ENCODE measurements at regions not wholly inside any gene's neighbourhood (a gene's known extent, or its start where the extent isn't known, plus 50 kb on each side); places are given as distances from the start of the nearest gene placed in this dataset.

DNA sequence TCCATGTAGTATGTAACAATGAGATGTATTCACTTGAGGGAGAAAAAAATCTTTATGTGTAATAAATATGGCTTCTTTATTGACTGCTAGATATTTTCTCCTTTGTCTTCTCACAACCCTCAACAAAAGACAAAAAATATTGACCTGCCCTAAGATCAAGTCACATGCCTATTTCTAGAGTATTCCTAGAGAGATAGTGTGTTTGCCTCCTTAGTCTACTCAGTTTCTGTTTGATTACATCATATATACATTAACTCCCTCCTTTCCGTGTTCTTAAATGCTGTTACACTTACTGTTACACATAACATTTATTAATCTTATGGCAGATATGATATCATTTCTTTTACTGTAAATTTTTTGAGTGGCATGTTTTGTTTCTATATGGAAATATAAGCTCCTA is 281.6 kb upstream of the RGS18 start (continued):
- TF ChIP-seq ZBTB8A (IDR thresholded peaks at IDR 0.05; ENCODE audit: partially characterized antibody) = no peak
- no peak for TF ChIP-seq ZBTB1 (CRISPR knock-in tag; IDR thresholded peaks at IDR 0.05; ENCODE audit: borderline replicate concordance, low read depth)
- TF ChIP-seq POU5F1 (IDR thresholded peaks at IDR 0.05; ENCODE audit: borderline replicate concordance, low read depth, low read length, partially characterized antibody) = no peak
- 0 out of 2 replicates have a peak, but pooled peaks have one; percentile 15 for TF ChIP-seq RAD51 (IDR thresholded peaks at IDR 0.05; ENCODE audit: borderline replicate concordance, low read depth)
- TF ChIP-seq TCFL5 (CRISPR knock-in tag; conservative IDR thresholded peaks at IDR 0.05) = no peak
- TF ChIP-seq FUS (optimal IDR thresholded peaks at IDR 0.05; ENCODE audit: low read depth, low read length) = no peak
- no peak for TF ChIP-seq HDAC3 (IDR thresholded peaks at IDR 0.05; ENCODE audit: borderline replicate concordance, partially characterized antibody)
- no peak for TF ChIP-seq ZNF3 (CRISPR knock-in tag; IDR thresholded peaks at IDR 0.05)
- no peak for TF ChIP-seq OTX1 (CRISPR knock-in tag; IDR thresholded peaks at IDR 0.05)
- no peak for TF ChIP-seq FIP1L1 (IDR thresholded peaks at IDR 0.05; ENCODE audit: low read depth, low read length, poor library complexity, severe bottlenecking)
- no peak for TF ChIP-seq ZFP1 (CRISPR knock-in tag; IDR thresholded peaks at IDR 0.05)
- TF ChIP-seq ZNF253 (CRISPR knock-in tag; conservative IDR thresholded peaks at IDR 0.05) = no peak
- TF ChIP-seq, protein P1, sequence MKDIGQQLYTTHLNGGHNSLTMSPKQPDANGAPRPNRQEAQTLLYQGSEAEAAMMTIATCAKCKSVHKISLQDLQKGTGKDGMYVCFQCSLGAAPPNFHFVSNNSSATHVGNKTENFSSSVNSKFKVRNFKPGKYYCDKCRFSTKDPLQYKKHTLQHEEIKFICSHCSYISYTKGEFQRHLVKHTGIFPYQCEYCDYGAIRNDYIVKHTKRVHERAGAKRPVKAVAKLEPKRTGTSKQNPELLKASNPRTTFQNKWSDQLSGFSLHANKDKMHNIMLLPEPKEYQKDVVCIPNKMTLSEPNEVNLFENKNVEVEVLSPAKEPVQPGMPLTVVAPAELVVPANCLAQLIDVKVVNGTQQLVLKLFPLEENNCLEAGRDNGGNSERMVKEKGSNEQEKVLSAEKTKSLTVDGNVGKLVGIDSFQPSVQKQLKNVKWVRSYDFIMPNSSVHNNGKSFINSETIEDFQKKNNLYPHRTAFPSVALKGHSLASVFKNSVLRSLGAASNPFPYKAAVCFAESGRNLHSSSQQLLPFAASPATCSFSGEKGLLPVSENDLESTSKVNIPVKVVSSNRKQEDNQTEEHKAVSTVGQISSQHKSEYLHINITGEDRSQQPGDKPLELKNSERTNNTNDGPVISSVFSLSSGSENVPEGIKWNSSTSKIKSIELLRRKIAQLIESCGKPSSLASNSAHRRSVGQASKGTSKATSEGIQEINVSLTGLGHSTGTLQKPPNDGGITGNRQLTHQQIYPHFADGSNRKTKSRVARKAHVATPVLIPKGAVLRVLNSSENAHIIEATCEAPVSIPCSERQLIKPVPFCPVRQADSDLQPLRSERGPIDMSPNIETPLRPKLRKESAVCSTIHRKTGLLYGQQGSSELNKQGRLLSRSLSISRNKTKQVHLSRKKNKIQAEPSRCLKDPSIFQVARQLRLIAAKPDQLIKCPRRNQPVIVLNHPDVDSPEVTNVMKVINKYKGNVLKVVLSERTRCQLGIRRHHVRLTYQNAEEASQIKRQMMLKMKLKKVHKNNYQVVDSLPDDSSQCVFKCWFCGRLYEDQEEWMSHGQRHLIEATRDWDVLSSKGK (CRISPR knock-in tag; IDR thresholded peaks at IDR 0.05) = no peak
- TF ChIP-seq, protein P2, sequence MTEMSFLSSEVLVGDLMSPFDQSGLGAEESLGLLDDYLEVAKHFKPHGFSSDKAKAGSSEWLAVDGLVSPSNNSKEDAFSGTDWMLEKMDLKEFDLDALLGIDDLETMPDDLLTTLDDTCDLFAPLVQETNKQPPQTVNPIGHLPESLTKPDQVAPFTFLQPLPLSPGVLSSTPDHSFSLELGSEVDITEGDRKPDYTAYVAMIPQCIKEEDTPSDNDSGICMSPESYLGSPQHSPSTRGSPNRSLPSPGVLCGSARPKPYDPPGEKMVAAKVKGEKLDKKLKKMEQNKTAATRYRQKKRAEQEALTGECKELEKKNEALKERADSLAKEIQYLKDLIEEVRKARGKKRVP (CRISPR knock-in tag; IDR thresholded peaks at IDR 0.05) = peak; percentile 52; the same call in 1 of the 2 replicates
- no peak for TF ChIP-seq NFIX (CRISPR knock-in tag; IDR thresholded peaks at IDR 0.05; ENCODE audit: low read depth)
- no peak for TF ChIP-seq TOE1 (IDR thresholded peaks at IDR 0.05; ENCODE audit: borderline replicate concordance)
- TF ChIP-seq TOE1 (CRISPR knock-in tag; IDR thresholded peaks at IDR 0.05; ENCODE audit: borderline replicate concordance, low read depth) = no peak
- TF ChIP-seq NCOA1 (IDR thresholded peaks at IDR 0.05; ENCODE audit: low read depth) = no peak
- no peak for TF ChIP-seq MTA3 (IDR thresholded peaks at IDR 0.05; ENCODE audit: borderline replicate concordance)
- TF ChIP-seq ZNF41 (CRISPR knock-in tag; conservative IDR thresholded peaks at IDR 0.05) = no peak
- TF ChIP-seq, protein P3, sequence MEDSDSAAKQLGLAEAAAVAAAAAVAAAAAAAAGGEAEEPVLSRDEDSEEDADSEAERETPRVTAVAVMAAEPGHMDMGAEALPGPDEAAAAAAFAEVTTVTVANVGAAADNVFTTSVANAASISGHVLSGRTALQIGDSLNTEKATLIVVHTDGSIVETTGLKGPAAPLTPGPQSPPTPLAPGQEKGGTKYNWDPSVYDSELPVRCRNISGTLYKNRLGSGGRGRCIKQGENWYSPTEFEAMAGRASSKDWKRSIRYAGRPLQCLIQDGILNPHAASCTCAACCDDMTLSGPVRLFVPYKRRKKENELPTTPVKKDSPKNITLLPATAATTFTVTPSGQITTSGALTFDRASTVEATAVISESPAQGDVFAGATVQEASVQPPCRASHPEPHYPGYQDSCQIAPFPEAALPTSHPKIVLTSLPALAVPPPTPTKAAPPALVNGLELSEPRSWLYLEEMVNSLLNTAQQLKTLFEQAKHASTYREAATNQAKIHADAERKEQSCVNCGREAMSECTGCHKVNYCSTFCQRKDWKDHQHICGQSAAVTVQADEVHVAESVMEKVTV (CRISPR knock-in tag; IDR thresholded peaks at IDR 0.05) = no peak
- TF ChIP-seq KLF13 (tag; IDR thresholded peaks at IDR 0.05; ENCODE audit: borderline replicate concordance, low read depth) = no peak
- no peak for TF ChIP-seq HIVEP1 (CRISPR knock-in tag; IDR thresholded peaks at IDR 0.05)
- TF ChIP-seq ZNF212 (CRISPR knock-in tag; IDR thresholded peaks at IDR 0.05) = no peak
- TF ChIP-seq ZNF76 (CRISPR knock-in tag; IDR thresholded peaks at IDR 0.05; ENCODE audit: borderline replicate concordance) = no peak
- TF ChIP-seq NFRKB (IDR thresholded peaks at IDR 0.05; ENCODE audit: low read depth) = no peak
